Breast epithelium (tissue), 4 donors: ENCODE measurements at regions not wholly inside any gene's neighbourhood (a gene's known extent, or its start where the extent isn't known, plus 50 kb on each side); places are given as distances from the start of the nearest gene placed in this dataset.

ENCODE experiments used
- DNase-seq, 2 donors: peaks; one replicate each; pipeline ENCODE4 v3.0.0-alpha.2; 2019; ENCODE audit warnings: low spot score in 2 of 2
- H3K27ac ChIP-seq, 2 donors: fragments of 200-600 bp; sonication (generic) in 1 of 2; one replicate each; pipeline ENCODE4 v1.5.1; 2016 to 2019; ENCODE audit warnings: mild to moderate bottlenecking in 1 of 2
- H3K27me3 ChIP-seq, 2 donors: fragments of 200-600 bp; sonication (generic) in 1 of 2; one replicate each; pipeline versions ENCODE4 v1.5.1 to v1.6.0; 2017 to 2019; ENCODE audit warnings: control low read depth in 1 of 2, mild to moderate bottlenecking in 1 of 2
- H3K36me3 ChIP-seq: fragments of 200-600 bp; one replicate; pipeline ENCODE4 v1.5.1; 2019
- H3K4me1 ChIP-seq, 2 donors: fragments of 200-600 bp; sonication (generic); one replicate each; pipeline ENCODE4 v1.5.1; 2016 to 2019; ENCODE audit warnings: control low read depth in 1 of 2
- H3K4me3 ChIP-seq, 3 donors: fragments of 200-600 bp; sonication (generic); 1 replicate in 2 of 3; 2 replicates in 1 of 3; pipeline ENCODE4 v1.5.1; 2016 to 2019; ENCODE audit warnings: mild to moderate bottlenecking in 3 of 3, moderate library complexity in 2 of 3
- H3K9me3 ChIP-seq, 2 donors: fragments of 200-600 bp; sonication (generic) in 1 of 2; one replicate each; pipeline ENCODE4 v1.5.1; 2016 to 2019; ENCODE audit warnings: control low read depth in 1 of 2
- CTCF ChIP-seq, 3 donors: fragments of 450-650 bp; IDR thresholded peaks; one replicate each; pipeline ENCODE4 v1.5.1; 2016 to 2017; ENCODE audit warnings: antibody characterized with exemption in 3 of 3, mild to moderate bottlenecking in 3 of 3, moderate library complexity in 3 of 3
- POLR2A ChIP-seq: fragments of 450-650 bp; IDR thresholded peaks from one replicate; pipeline ENCODE4 v1.6.1; 2016; ENCODE audit warnings: antibody characterized with exemption, mild to moderate bottlenecking, moderate library complexity
- POLR2AphosphoS5 ChIP-seq, 3 donors: sonication (generic); formaldehyde crosslinking; IDR thresholded peaks; one replicate each; pipeline ENCODE4 v1.6.1; 2017; ENCODE audit warnings: antibody characterized with exemption in 3 of 3
- intact Hi-C: fragments of 100-400 bp; cut with DNase I; formaldehyde crosslinking; loops from one replicate; pipeline ENCODE4 v1.15.1; 2023; ENCODE audit warnings: low total_unique reads

DNA sequence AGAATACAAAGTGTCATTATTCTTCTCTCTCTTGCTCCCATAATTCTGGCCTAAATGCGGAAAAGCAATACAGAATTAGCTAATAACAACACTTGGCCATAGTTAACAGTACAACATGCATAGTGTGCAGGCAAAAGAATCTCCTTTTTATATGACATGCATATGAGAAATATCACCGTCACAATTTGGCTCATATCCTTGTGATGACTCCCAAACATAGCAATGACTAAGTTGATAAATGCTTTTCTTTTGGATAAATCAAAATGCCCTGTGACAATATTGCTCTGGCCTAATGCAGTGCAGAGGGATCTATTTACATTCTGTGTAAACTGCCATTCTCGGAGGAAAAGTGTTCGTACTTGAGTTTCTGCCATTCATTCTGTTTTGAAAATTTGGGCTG lies 121.9 kb upstream of the GHR start:
- intact Hi-C loops: no loop called here
- Histone ChIP-seq H3K9me3 (no peaks in the 10 kb centered on the region), H3K4me3 (no peak overlapping the region), H3K27me3 (no peaks in the 10 kb centered on the region), H3K27ac (no peak overlapping the region), H3K36me3 (no peaks in the 10 kb centered on the region), H3K4me1 (no peaks in the 10 kb centered on the region)
- DNase-seq: no peak
- TF ChIP-seq CTCF (IDR thresholded peaks at IDR 0.05): no peak
- TF ChIP-seq POLR2AphosphoS5 (IDR thresholded peaks at IDR 0.05): no peak
- TF ChIP-seq POLR2A: no peak

DNA sequence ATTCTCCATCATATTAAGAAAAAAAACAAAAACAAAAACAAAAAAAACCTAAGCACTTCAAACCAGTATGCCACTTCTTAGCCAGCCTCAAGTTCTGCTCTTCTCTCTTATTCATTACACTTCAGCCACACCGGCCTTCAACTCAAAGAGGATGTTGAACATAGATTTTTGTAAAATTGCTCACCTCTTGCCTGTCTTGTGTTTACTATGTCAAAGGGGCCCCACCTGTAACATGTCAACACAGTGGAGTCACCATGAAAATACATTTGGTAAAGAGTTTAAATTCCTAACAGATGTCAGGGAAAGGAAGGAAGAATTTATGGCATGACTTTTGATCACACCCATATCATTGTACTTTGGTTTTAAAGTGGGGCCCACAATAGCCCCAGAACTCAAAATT lies 121.1 kb upstream of the GHR start:
- Histone ChIP-seq H3K36me3 (no peaks in the 10 kb centered on the region), H3K27me3 (no peaks in the 10 kb centered on the region), H3K9me3 (no peaks in the 10 kb centered on the region), H3K4me3 (no peak overlapping the region), H3K27ac (no peak overlapping the region), H3K4me1 (no peaks in the 10 kb centered on the region)
- DNase-seq: no peak
- intact Hi-C loops: no loop called here
- TF ChIP-seq POLR2A: no peak
- TF ChIP-seq CTCF (IDR thresholded peaks at IDR 0.05): no peak
- TF ChIP-seq POLR2AphosphoS5 (IDR thresholded peaks at IDR 0.05): no peak

DNA sequence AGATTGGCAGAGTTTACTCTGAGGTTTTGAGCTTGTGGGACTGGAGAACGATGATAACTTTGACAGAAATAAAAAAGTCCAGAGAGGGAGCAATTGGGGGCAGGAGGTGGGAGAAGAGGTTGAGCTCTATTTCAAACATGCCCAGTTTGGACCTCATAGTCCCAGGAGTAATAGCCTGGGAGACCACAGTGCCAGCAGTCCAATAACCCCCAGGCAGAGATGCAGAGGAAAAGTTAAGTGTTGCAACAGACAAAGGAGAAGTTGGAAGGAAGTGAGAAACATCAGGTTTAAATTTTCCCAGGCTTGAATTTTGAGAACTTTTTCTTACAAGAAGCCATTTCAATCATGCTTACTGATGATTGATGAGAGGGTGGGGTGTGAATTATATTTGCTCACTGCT lies 117.0 kb upstream of the GHR start:
- H3K27me3 ChIP-seq: no peaks in the 10 kb centered on the region
- H3K27ac ChIP-seq: no peak overlapping the region
- no peaks in the 10 kb centered on the region for H3K4me1 ChIP-seq
- intact Hi-C loops: no loop called here
- no peak overlapping the region for H3K4me3 ChIP-seq
- DNase-seq: no peak
- H3K36me3 ChIP-seq: no peaks in the 10 kb centered on the region
- no peak for TF ChIP-seq POLR2A
- no peak for TF ChIP-seq CTCF (IDR thresholded peaks at IDR 0.05)
- TF ChIP-seq POLR2AphosphoS5 (IDR thresholded peaks at IDR 0.05): no peak
- no peaks in the 10 kb centered on the region for H3K9me3 ChIP-seq

- H3K36me3 ChIP-seq: no peaks in the 10 kb centered on the region
- H3K9me3 ChIP-seq: no peaks in the 10 kb centered on the region
- intact Hi-C loops: no loop called here
- DNase-seq: no peak
- no peaks in the 10 kb centered on the region for H3K27me3 ChIP-seq
- H3K4me1 ChIP-seq: no peaks in the 10 kb centered on the region
- no peak overlapping the region for H3K4me3 ChIP-seq
- no peak overlapping the region for H3K27ac ChIP-seq
- TF ChIP-seq POLR2A: no peak
- TF ChIP-seq POLR2AphosphoS5 (IDR thresholded peaks at IDR 0.05): no peak
- TF ChIP-seq CTCF (IDR thresholded peaks at IDR 0.05): no peak
Observed at GRCh38 chr5:42309865-42310264, 113.4 kb upstream of the GHR start.

GRCh38 chr5:42315214-42315613 lies 108.0 kb upstream of the GHR start:
- peaks cover 13 to 15% of the 10 kb centered on the region in 2 donors for H3K9me3 ChIP-seq
- H3K27ac ChIP-seq: no peak overlapping the region
- no peaks in the 10 kb centered on the region for H3K27me3 ChIP-seq
- no peaks in the 10 kb centered on the region for H3K36me3 ChIP-seq
- DNase-seq: no peak
- intact Hi-C loops: no loop called here
- H3K4me1 ChIP-seq: no peaks in the 10 kb centered on the region
- H3K4me3 ChIP-seq: no peak overlapping the region
- TF ChIP-seq POLR2A (no peak), CTCF (IDR thresholded peaks at IDR 0.05) (no peak), POLR2AphosphoS5 (IDR thresholded peaks at IDR 0.05) (no peak)
